HG03175 (cell line): ENCODE measurements at regions not wholly inside any gene's neighbourhood (a gene's known extent, or its start where the extent isn't known, plus 50 kb on each side); places are given as distances from the start of the nearest gene placed in this dataset.

ENCODE experiments used
- ATAC-seq: cut with Tn5 transposase; IDR thresholded peaks from one replicate; pipeline ENCODE4 v1.9.1; 2021; ENCODE audit warnings: mild to moderate bottlenecking, moderate library complexity; ENCODE audit not compliant: unreplicated experiment

- ATAC-seq, result no peak
Observed at GRCh38 chr16:86353148-86353547, 157.2 kb upstream of the FOXF1 start.

GRCh38 chr16:86353948-86354347 is 156.4 kb upstream of the FOXF1 start:
- ATAC-seq, result no peak

- ATAC-seq, result no peak
Observed at GRCh38 chr16:86354641-86355513, 155.4 kb upstream of the FOXF1 start.

GRCh38 chr16:86355531-86355930 is 154.8 kb upstream of the FOXF1 start:
- no peak for ATAC-seq

GRCh38 chr16:86355951-86356350 is 154.4 kb upstream of the FOXF1 start:
- no peak for ATAC-seq

- ATAC-seq, result no peak
Observed at GRCh38 chr16:86356804-86357203, 153.5 kb upstream of the FOXF1 start.

- no peak for ATAC-seq
Observed at GRCh38 chr16:86357303-86357702, 153.0 kb upstream of the FOXF1 start.

- no peak for ATAC-seq
Observed at GRCh38 chr16:86357950-86358349, 152.4 kb upstream of the FOXF1 start.

GRCh38 chr16:86359571-86359970 is 150.8 kb upstream of the FOXF1 start:
- ATAC-seq, result no peak

GRCh38 chr16:86362155-86362849 is 148.0 kb upstream of the FOXF1 start:
- ATAC-seq, result no peak

GRCh38 chr16:86363057-86363490 is 147.3 kb upstream of the FOXF1 start:
- ATAC-seq, result no peak

- no peak for ATAC-seq
Observed at GRCh38 chr16:86363836-86364618, 146.3 kb upstream of the FOXF1 start.

GRCh38 chr16:86364653-86365380 is 145.5 kb upstream of the FOXF1 start:
- no peak for ATAC-seq

GRCh38 chr16:86365513-86366273 is 144.6 kb upstream of the FOXF1 start:
- ATAC-seq, result no peak

- ATAC-seq, result no peak
Observed at GRCh38 chr16:86366481-86366880, 143.8 kb upstream of the FOXF1 start.

- ATAC-seq, result no peak
Observed at GRCh38 chr16:86367291-86368072, 142.8 kb upstream of the FOXF1 start.

GRCh38 chr16:86368261-86368660 is 142.1 kb upstream of the FOXF1 start:
- no peak for ATAC-seq

GRCh38 chr16:86370062-86370461 is 140.3 kb upstream of the FOXF1 start:
- ATAC-seq, result no peak

- no peak for ATAC-seq
Observed at GRCh38 chr16:86371083-86371803, 139.1 kb upstream of the FOXF1 start.
